Suprapubic skin (tissue), 4 donors: ENCODE measurements at regions not wholly inside any gene's neighbourhood (a gene's known extent, or its start where the extent isn't known, plus 50 kb on each side); places are given as distances from the start of the nearest gene placed in this dataset.

Experiments used
- DNase-seq, 2 donors: peaks; one replicate each; pipeline ENCODE4 v3.0.0-alpha.2; 2019; ENCODE audit warnings: low spot score in 2 of 2
- H3K27ac ChIP-seq: fragments of 200-600 bp; sonication (generic); one replicate; pipeline ENCODE4 v1.5.1; 2019
- H3K27me3 ChIP-seq: fragments of 200-600 bp; sonication (generic); one replicate; pipeline ENCODE4 v1.5.1; 2019
- H3K36me3 ChIP-seq: fragments of 200-600 bp; sonication (generic); one replicate; pipeline ENCODE4 v1.5.1; 2019
- H3K4me1 ChIP-seq: fragments of 200-600 bp; sonication (generic); one replicate; pipeline ENCODE4 v1.5.1; 2019
- H3K4me3 ChIP-seq: fragments of 200-600 bp; sonication (generic); one replicate; pipeline ENCODE4 v1.5.1; 2019; ENCODE audit warnings: mild to moderate bottlenecking
- H3K9me3 ChIP-seq: fragments of 200-600 bp; sonication (generic); one replicate; pipeline ENCODE4 v1.5.1; 2019
- EP300 ChIP-seq: sonication (generic); formaldehyde crosslinking; IDR thresholded peaks from one replicate; pipeline ENCODE4 v1.6.1; 2017; ENCODE audit warnings: antibody characterized with exemption
- POLR2A ChIP-seq, 2 donors: fragments of 450-650 bp; IDR thresholded peaks; one replicate each; pipeline ENCODE4 v1.6.1; 2017; ENCODE audit warnings: antibody characterized with exemption in 2 of 2, mild to moderate bottlenecking in 2 of 2, moderate library complexity in 2 of 2
- POLR2AphosphoS5 ChIP-seq, 3 donors: sonication (generic); formaldehyde crosslinking; IDR thresholded peaks; one replicate each; pipeline ENCODE4 v1.6.1; 2017; ENCODE audit warnings: antibody characterized with exemption in 3 of 3
- WGBS: methylation state at CpG from one replicate; pipeline ENCODE4 v1.1.5; 2018; 5-methylcytosine and 5-hydroxymethylcytosine counted together
- TF ChIP-seq, protein P1 (sequence below), 2 donors: fragments of 200-600 bp in 1 of 2; fragments of 450-650 bp in 1 of 2; sonication (generic) in 1 of 2; IDR thresholded peaks; one replicate each; pipeline ENCODE4 v1.5.1; 2016 to 2019; ENCODE audit warnings: antibody characterized with exemption in 2 of 2, mild to moderate bottlenecking in 1 of 2, moderate library complexity in 1 of 2

DNA sequence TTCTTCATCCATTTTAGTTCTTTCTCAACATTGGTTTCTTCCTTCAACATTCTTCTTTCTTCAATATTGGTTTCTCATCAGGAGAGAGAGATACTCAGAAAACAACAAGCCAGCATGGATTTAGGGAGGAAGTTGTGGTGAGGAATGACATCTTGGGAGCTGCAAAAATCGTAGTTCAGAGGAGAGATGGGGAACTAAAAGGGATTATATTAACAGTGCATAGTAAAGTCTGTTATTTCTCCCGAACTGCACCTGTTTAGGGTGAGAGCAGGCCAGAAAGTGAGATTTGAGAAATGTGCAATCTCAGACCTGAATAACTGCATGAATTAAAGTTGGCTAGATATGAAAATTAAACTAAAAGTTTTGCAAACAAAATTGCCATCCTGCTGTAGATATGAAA lies 94.5 kb downstream of the CASP12 start:
- no peaks in the 10 kb centered on the region for H3K9me3 ChIP-seq
- no peak for DNase-seq
- no peaks in the 10 kb centered on the region for H3K36me3 ChIP-seq
- no peak overlapping the region for H3K27ac ChIP-seq
- H3K27me3 ChIP-seq, result no peaks in the 10 kb centered on the region
- TF ChIP-seq, protein P1, sequence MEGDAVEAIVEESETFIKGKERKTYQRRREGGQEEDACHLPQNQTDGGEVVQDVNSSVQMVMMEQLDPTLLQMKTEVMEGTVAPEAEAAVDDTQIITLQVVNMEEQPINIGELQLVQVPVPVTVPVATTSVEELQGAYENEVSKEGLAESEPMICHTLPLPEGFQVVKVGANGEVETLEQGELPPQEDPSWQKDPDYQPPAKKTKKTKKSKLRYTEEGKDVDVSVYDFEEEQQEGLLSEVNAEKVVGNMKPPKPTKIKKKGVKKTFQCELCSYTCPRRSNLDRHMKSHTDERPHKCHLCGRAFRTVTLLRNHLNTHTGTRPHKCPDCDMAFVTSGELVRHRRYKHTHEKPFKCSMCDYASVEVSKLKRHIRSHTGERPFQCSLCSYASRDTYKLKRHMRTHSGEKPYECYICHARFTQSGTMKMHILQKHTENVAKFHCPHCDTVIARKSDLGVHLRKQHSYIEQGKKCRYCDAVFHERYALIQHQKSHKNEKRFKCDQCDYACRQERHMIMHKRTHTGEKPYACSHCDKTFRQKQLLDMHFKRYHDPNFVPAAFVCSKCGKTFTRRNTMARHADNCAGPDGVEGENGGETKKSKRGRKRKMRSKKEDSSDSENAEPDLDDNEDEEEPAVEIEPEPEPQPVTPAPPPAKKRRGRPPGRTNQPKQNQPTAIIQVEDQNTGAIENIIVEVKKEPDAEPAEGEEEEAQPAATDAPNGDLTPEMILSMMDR (IDR thresholded peaks at IDR 0.05), result no peak
- TF ChIP-seq POLR2AphosphoS5 (IDR thresholded peaks at IDR 0.05), result no peak
- H3K4me1 ChIP-seq, result peaks cover 2% of the 10 kb centered on the region
- no peak overlapping the region for H3K4me3 ChIP-seq
- 76% methylated on average over 2 of the region's 2 CpGs for WGBS

DNA sequence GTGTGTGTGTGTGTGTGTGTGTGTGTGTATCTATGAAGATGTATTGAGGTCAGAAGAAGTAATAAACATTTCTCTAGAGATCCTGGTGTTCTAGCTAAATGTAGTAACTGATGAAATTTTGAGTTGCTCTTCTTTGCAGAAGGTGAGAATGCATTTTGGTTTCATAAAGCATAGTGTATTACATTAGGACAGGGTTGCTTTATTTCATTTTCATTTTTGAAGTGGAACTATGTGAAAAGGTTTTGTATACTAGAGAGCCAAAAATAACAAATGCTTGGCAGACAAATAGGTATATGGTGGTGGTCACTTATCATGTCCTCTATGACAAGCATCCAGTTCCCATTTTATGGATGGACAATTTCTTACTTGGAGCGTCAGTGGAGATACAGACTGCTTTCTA lies 99.0 kb downstream of the CASP12 start:
- H3K4me3 ChIP-seq, result no peak overlapping the region
- H3K4me1 ChIP-seq, result peaks cover 3% of the 10 kb centered on the region
- TF ChIP-seq, protein P1 (IDR thresholded peaks at IDR 0.05), result no peak
- TF ChIP-seq EP300, result no peak
- no peak for TF ChIP-seq POLR2A (IDR thresholded peaks at IDR 0.05)
- TF ChIP-seq POLR2AphosphoS5 (IDR thresholded peaks at IDR 0.05), result no peak
- H3K36me3 ChIP-seq, result no peaks in the 10 kb centered on the region
- H3K27ac ChIP-seq, result no peak overlapping the region
- no peaks in the 10 kb centered on the region for H3K27me3 ChIP-seq
- 90% methylated on average over 1 of the region's 1 CpG for WGBS
- H3K9me3 ChIP-seq, result no peaks in the 10 kb centered on the region
- DNase-seq, result no peak

DNA sequence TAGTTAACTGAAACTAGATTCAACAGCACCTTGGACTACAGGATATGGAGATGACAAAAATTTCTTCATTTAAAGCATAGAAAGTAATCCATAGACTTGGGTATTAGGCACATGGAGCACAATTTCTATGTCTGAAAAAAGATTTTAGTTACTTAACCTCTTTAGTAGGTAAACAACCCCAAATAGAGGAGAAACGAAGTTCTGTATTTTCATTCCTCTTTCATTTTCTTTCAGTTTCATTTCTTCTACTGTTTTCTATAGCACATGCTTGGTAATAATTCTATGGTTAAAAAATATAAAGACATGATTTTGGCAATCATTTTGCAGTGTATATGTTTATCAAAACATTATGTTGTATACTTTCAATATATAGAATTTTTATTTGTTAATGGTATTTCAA lies 99.5 kb downstream of the CASP12 start:
- no peak overlapping the region for H3K27ac ChIP-seq
- peaks cover 3% of the 10 kb centered on the region for H3K4me1 ChIP-seq
- no peaks in the 10 kb centered on the region for H3K36me3 ChIP-seq
- 42% methylated on average over 1 of the region's 1 CpG for WGBS
- no peaks in the 10 kb centered on the region for H3K9me3 ChIP-seq
- no peaks in the 10 kb centered on the region for H3K27me3 ChIP-seq
- DNase-seq, result no peak
- H3K4me3 ChIP-seq, result no peak overlapping the region
- TF ChIP-seq, protein P1 (IDR thresholded peaks at IDR 0.05), result no peak
- TF ChIP-seq POLR2AphosphoS5 (IDR thresholded peaks at IDR 0.05), result no peak
- no peak for TF ChIP-seq EP300
- no peak for TF ChIP-seq POLR2A (IDR thresholded peaks at IDR 0.05)

DNA sequence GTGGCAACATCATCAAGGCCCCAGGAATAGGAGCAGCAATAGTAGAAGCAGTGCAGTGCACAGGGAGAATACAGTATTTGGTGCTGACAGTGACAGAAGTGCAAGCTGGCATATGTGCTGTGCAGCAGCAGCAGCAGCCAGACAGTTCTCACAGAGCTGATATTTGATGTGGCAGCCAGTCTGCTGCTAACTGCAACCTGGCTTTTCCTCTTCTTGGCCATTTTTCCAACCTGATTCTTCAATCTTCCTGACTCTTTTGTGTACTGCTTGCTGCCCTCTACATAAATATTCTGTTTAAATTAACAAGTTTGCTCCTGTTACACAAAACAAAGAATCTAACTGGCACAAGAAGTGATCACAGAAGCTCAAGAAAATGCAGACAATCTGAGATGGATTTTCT lies 102.0 kb downstream of the CASP12 start:
- H3K27ac ChIP-seq, result no peak overlapping the region
- peaks cover 3% of the 10 kb centered on the region for H3K4me1 ChIP-seq
- DNase-seq, result no peak
- H3K27me3 ChIP-seq, result no peaks in the 10 kb centered on the region
- TF ChIP-seq POLR2AphosphoS5 (IDR thresholded peaks at IDR 0.05), result no peak
- TF ChIP-seq, protein P1 (IDR thresholded peaks at IDR 0.05), result no peak
- TF ChIP-seq EP300, result no peak
- TF ChIP-seq POLR2A (IDR thresholded peaks at IDR 0.05), result no peak
- H3K4me3 ChIP-seq, result no peak overlapping the region
- H3K36me3 ChIP-seq, result no peaks in the 10 kb centered on the region
- no peaks in the 10 kb centered on the region for H3K9me3 ChIP-seq

DNA sequence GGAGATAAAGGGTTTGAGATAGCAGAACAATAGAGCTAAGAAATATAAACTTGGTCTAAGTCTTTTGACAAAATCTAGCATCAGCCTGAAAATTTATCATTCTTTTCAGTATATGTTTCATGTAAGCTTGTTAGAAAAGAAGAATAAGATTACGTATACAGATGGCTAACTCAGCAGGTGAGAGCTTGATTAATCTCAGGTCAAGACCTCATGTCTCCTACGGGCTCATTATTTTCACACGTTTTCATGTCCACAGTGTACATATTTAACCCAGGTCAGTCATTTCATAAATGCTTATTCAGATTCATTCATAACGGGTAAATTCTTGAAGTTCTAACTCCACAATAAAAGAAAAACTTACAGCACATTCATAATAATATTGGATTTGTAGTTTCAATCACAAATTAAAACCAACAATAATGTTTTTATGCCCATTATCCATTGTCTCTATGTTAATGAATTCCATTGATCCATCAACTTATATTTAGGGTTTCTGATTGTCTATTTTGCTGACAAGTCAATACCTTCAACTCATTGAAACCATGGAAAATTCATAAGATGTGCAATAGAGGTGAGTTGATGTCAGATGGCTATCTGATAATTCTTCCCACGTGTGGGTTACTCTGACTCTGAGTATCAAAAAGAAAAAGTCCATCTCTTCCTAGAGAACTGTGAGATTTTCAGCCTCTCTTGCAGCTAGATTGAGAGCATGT lies 102.6 kb downstream of the CASP12 start:
- Histone ChIP-seq H3K27ac (no peak overlapping the region), H3K36me3 (no peaks in the 10 kb centered on the region), H3K9me3 (no peaks in the 10 kb centered on the region), H3K4me1 (peaks cover 3% of the 10 kb centered on the region), H3K27me3 (no peaks in the 10 kb centered on the region), H3K4me3 (no peak overlapping the region)
- TF ChIP-seq POLR2AphosphoS5 (IDR thresholded peaks at IDR 0.05), result no peak
- TF ChIP-seq, protein P1 (IDR thresholded peaks at IDR 0.05), result no peak
- TF ChIP-seq POLR2A (IDR thresholded peaks at IDR 0.05), result no peak
- no peak for TF ChIP-seq EP300
- DNase-seq, result no peak
- WGBS, result 96% methylated on average over 5 of the region's 5 CpGs
